Activated CD4-positive, alpha-beta T cell treated with anti-CD3 and anti-CD28 coated beads, Interleukin-2, Interleukin-6, amounts not matched to agents 100 ng/mL and 50 ng/mL, durations not matched to agents 16 hours and 8 hours (primary cell): ENCODE measurements at regions not wholly inside any gene's neighbourhood (a gene's known extent, or its start where the extent isn't known, plus 50 kb on each side); places are given as distances from the start of the nearest gene placed in this dataset.
"Not testable (repeated sequence)": the region's sequence is repeated elsewhere in the genome, so short reads cannot be mapped to it uniquely, and the experiment has no call there.

Source experiments
- DNase-seq: peaks from one replicate; pipeline ENCODE4 v3.0.0-alpha.2; 2020

GRCh38 chr4:26217961-26218676 is 102.7 kb upstream of the RBPJ start:
- DNase-seq = no peak

GRCh38 chr4:26218677-26219605 is 101.9 kb upstream of the RBPJ start:
- DNase-seq = no peak

- no peak for DNase-seq
These were observed 100.1 kb upstream of the RBPJ start for GRCh38 chr4:26220696-26221095.

- no peak for DNase-seq
These were observed 97.7 kb upstream of the RBPJ start for GRCh38 chr4:26223155-26223554.

- no peak for DNase-seq
These were observed 94.0 kb upstream of the RBPJ start for GRCh38 chr4:26226629-26227376.

GRCh38 chr4:26227601-26228229 is 93.1 kb upstream of the RBPJ start:
- DNase-seq = no peak

GRCh38 chr4:26228883-26229282 is 91.9 kb upstream of the RBPJ start:
- no peak for DNase-seq

GRCh38 chr4:26229974-26230373 is 90.8 kb upstream of the RBPJ start:
- DNase-seq = no peak

- DNase-seq = peak; percentile 21
These were observed 87.5 kb upstream of the RBPJ start for GRCh38 chr4:26233350-26233749.

- DNase-seq = no peak
These were observed 85.3 kb upstream of the RBPJ start for GRCh38 chr4:26235500-26235899.

GRCh38 chr4:26237916-26238315 is 82.9 kb upstream of the RBPJ start:
- DNase-seq = no peak

GRCh38 chr4:26238426-26238777 is 82.4 kb upstream of the RBPJ start:
- DNase-seq = no peak

GRCh38 chr4:26238778-26239679 is 81.8 kb upstream of the RBPJ start:
- no peak for DNase-seq

- no peak for DNase-seq
These were observed 81.0 kb upstream of the RBPJ start for GRCh38 chr4:26239801-26240200.

- no peak for DNase-seq
These were observed 79.6 kb upstream of the RBPJ start for GRCh38 chr4:26241179-26241578.

GRCh38 chr4:26242451-26242850 is 78.4 kb upstream of the RBPJ start:
- no peak for DNase-seq

- not testable (repeated sequence) for DNase-seq
These were observed 76.7 kb upstream of the RBPJ start for GRCh38 chr4:26244138-26244537.

GRCh38 chr4:26248647-26249046 is 72.2 kb upstream of the RBPJ start:
- DNase-seq = no peak

- DNase-seq = peak; percentile 66
These were observed 68.3 kb upstream of the RBPJ start for GRCh38 chr4:26252349-26253025.

- DNase-seq = no peak
These were observed 66.8 kb upstream of the RBPJ start for GRCh38 chr4:26253968-26254367.

- DNase-seq = no peak
These were observed 64.8 kb upstream of the RBPJ start for GRCh38 chr4:26255989-26256388.
